EL (cell line): ENCODE measurements at regions not wholly inside any gene's neighbourhood (a gene's known extent, or its start where the extent isn't known, plus 50 kb on each side); places are given as distances from the start of the nearest gene placed in this dataset.

Source experiments
- DNase-seq: peaks from one replicate; pipeline ENCODE4 v3.0.0-alpha.2; 2016

DNA sequence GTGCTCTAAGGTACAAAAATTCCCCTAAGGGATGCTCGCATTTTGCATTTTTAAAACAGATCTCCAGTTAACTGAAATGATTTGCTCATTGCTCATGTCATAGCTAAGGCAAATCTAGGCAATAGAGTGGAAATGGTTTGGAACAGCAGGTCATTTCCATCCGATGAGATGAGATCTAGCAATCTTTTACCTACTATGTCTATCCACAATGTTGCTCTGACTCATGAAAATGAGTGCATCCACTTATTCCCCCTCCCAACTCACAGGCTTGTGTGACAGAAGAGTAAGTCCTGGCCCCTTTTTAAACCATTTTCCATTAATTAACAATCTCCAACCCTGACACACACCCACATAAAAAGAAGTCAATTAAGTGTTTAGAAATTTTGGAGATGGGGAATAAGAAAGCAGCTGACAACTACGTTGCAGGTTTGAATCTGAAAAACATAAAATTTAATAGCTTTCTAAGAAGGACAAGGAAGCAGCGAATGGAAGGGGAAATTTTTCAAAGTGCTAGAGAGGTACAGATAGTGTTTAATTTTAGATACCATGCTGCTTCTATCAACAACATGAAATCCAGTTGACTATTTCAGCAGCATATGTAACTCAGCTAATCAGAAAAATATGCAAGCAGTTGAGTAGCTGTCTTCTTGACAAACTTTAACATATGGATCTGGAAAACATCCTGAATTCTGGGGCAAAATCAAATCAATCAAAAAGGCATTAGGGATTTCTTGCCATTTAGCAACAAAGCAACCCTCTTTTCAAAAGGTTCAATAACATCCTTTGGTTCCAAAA is 112.0 kb downstream of the TMCO5A start:
- no peak for DNase-seq

- no peak for DNase-seq
These were observed 113.6 kb downstream of the TMCO5A start for GRCh38 chr15:38048001-38048455.

DNA sequence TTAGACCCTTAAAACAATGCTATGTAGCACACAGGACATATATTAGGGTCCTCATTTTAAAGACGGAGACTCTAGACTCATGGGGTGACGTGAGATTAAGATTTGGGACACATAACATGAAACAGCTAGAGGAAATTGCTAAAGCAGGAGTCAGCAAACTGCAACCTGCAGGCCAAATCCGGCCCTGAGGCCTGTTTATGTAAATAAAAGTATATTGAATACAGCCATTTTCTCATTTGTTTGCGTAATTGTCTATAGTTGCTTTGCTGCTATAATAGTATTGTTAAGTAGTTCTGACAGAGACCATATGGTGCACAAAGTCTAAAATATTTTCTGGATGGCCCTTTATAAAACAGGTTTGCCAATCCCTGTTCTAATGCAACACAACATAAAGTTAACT is 115.5 kb downstream of the TMCO5A start:
- DNase-seq = no peak

DNA sequence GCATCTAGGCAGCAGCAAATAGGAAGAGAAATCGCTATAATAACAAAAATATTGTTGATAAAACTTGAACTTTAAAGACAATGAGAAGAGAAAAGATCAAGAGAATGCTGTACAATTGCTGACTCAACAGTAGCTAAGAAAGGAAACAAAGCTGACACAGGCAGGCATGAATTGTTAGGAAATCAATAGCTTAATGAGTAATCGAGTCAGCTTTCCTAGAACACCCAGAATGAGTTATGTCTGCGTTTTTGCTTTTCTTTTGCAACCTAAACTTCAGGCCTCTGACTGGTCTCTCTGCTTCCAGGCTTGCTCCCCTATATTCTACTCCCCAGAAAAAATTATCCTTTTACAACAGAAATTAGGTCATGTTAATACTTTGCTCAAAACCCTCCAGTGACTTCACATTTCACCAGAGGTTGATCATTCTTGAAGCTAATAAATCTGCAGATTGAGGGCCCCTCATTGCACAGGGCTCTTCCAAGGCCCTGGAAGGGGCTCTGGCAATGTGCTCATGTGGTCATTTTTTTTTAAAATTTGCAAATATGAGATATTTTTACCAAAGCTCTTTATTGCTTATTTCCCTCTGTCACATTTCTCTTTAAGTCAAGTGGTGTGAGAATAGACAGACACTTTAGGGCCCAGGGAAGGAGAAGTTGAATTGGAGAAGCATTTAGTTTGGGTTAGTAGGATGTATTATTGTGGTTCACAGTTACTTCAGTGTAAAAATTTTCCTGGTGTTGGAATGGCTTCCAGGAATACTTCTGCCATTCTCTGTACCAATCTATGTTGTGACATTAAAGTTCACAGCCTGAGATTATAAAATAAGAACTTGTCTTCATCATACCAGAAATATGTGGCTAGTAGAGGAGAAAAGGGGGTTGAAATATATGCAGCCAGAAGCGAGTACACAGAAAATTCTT is 116.3 kb downstream of the TMCO5A start:
- DNase-seq = peak; percentile 50

GRCh38 chr15:38053205-38053604 is 118.8 kb downstream of the TMCO5A start:
- no peak for DNase-seq

GRCh38 chr15:38053776-38054175 is 119.3 kb downstream of the TMCO5A start:
- no peak for DNase-seq

DNA sequence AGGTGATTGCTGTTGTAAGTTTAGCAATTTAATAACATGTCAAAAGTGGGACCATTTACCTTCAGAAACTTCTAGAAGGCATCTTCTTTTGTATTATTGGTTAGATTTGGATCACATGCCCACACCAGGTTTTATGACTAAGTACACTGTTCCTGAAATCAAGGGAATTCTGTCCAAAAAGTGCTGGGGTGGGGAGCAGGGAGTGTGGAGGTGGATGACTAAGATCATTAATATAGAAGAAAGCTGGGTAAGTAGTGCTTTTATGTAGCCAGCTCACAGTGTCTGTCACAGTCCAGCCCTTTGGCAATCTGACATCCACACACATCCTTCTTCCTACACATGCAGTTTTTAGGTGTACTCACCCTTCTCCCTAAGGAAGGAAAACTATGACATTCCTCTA is 120.0 kb downstream of the TMCO5A start:
- peak; percentile 48 for DNase-seq

DNA sequence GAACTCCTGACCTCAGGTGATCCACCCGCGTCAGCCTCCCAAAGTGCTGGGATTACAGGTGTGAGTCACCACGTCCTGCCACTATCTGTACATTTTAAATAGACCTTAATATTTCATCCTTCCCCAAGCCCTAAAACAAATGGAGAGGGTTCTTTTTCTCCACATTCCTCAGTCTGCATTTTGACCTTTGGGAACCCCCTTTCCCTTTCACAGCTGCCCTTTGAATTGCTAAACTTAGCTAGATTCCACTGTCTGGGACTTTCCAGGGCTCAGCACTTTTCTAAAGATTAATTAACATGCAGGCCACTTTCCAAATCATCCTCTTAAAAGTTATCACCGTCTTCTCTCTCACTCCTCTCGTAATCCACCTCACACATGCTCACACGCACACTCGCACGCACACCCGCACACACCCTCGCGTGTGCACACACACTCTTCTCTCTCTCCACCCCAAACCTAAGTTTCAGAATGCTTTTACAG is 124.2 kb downstream of the TMCO5A start:
- DNase-seq = peak; percentile 44

- DNase-seq = peak; percentile 72
These were observed 125.2 kb downstream of the TMCO5A start for GRCh38 chr15:38059665-38060064.

DNA sequence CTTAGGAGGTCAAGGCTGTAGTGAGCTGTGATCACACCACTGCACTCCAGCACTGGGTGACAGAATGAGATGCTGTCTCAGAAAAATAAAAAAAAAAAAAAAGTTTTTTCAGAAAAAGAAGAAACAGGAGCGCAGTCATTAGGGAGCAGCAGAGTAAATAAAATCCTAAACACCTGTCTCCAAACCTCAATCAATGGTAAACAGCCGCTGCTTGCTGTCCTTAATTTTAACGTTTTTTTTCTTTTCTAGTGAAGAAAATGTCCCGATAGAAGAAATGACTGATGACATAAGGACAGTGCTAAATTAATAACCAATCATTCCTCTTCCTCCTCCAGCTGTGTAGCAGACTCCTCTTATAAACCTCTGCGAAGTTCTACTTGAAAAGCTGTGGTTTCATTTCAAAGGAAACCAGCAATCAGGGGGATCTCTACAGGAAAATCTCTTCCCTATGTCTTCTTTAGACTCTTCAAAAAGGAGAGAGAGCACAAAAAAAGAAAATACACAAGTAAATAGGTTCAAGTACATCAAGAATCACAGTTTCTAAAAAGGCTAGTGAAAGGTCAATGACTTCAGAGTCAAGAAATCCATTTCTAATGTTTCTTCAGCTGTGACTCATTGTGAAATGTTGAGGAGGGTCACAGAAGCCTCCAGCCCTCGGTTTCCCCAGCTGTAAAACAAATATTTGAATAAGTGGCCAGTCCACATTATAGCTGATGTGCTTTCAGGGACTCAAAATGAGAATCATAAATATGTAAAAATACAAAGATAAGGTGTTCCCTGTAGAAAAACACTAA is 127.6 kb downstream of the TMCO5A start:
- DNase-seq = no peak

GRCh38 chr15:38062696-38063095 is 128.3 kb downstream of the TMCO5A start:
- DNase-seq = no peak

DNA sequence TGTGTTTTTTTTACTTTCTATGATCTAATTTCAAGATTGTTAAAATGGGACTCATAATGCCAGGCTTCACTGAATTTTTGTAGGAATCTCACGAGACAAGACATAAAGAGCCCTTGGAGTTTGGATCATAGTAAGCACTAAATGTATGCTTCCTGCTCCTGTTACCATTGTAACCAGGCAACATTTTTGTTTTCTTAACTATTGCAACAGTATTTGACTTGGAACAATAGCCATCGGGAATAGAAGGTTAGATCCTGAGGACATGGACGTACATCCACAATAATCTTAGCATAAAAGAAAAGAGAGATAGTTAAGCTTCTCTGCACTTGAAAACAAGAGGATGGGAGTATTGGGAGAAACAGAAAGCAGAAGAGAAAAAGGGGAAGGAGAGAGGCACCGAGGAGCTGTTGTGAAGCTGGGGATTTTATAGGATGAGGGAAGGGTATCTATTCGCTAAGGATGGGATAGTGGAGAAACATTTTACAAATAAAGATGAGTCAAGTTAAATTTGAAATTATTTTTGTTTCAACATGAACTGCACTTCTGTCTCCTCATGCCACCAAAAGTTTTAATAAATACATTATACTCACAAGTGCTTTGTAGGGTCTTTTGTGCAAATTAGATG is 131.4 kb downstream of the TMCO5A start:
- DNase-seq = no peak

- no peak for DNase-seq
These were observed 132.2 kb downstream of the TMCO5A start for GRCh38 chr15:38066612-38067011.

- peak; percentile 82 for DNase-seq
These were observed 134.4 kb downstream of the TMCO5A start for GRCh38 chr15:38068626-38069391.

- peak; percentile 75 for DNase-seq
These were observed 135.1 kb downstream of the TMCO5A start for GRCh38 chr15:38069511-38070011.

DNA sequence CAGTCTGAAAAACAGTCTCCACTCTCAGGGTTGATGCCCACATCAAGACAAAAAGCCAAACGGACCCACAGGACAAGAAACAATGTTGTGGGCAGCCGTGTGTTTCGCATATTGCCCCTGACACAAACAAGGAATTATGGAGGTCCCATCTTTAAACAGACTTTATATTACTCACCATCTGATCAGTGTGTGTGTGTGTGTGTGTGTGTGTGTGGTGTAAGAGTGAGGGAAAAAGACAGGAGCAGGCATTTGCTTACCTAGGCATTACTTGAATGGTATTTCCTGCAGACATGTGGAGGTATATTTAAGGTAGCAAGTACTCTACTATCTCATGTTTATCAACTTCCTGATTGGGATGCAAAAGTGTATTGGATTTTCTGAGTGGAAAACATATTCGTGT is 136.3 kb downstream of the TMCO5A start:
- no peak for DNase-seq

DNA sequence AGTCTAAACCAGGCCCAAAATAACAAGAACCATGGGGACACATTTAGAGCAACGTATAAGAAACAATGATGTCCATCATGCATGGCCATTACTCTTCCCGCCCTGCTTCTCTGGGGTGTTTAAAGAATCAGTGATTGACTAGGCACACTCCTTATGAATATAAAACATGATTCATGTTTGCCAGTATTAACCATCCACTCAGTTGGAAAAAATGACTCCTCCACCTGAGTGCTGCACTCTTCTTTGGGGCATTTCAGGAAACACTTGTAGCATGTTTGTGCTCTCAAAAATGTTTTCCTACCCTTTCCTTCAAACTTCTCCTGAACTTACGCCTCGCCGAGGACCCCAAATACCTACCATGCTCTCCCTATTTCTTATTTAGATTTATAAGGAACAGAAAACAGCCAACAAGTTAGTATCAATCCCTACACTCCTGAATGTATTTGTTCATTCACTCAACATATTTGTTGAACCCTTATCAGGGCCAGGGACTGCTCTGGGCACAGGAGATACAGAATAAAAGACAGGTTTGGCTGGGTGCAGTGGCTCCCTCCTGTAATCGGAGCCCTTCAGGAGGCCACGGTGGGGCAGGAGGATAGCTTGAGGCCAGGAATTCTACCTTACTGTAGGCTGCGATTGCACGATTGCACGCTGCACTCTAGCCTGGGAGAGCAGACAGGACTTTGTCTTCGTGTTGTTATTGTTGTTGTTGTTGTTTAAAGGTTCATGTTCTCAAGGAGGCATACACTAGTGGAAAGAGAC is 137.0 kb downstream of the TMCO5A start:
- DNase-seq = no peak

DNA sequence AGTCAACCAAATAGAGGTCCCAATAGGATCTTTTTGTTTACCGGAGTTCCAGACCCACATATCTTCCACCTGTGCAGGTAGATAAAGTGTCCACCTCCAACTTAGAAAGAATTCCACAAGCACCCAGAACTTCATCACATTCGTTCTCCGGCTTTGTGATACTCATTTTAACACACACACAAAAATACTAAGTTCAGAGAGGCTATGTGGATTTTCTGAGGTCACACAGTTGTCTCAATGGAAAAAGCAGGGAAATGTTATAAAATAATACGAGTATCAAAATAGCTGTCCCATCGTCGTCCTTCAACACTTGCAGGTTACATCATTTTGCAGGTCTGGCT is 137.5 kb downstream of the TMCO5A start:
- no peak for DNase-seq

DNA sequence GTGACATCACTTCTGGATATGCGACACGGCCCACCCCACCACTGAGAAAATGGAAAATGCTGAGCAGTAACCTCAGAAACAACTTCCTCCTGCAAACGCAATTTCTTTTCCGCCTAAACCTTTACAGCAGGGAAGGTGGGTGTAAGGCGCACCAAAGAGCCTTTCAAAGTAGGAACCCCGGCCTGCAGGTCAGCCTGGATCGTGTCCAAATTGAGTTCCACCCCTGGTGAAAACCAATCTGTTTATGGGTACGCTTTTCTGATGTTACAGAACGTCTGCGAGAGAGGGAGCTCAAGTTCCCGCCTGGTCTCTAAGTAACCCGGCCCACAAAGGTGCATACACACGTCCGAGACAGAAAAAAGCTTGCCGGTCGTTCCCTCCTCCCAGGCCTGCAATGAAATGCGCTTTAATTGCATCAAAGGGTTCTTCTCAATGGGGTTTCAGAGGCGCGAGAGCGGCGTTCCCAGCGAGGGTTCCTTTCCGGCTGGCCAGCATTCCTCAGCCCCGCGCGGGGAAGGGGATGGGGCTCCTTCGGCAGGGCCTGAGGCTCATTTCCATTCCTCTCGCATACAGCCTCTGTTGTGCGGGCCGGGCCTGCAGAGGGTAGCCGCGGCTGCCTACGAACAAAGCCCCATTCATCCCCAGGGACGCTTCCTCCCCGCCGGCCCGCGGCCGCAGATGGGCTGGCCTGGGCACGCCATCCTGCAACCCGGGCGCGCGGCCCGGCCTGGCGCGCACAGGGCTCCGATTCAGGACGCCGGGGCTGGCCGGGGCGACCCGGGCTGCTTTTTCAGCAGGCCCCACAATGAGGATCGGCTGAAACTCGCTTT is 138.1 kb downstream of the TMCO5A start:
- peak; percentile 74 for DNase-seq
